ENCODE measurements at regions not wholly inside any gene's neighbourhood (a gene's known extent, or its start where the extent isn't known, plus 50 kb on each side); places are given as distances from the start of the nearest gene placed in this dataset.

DNA sequence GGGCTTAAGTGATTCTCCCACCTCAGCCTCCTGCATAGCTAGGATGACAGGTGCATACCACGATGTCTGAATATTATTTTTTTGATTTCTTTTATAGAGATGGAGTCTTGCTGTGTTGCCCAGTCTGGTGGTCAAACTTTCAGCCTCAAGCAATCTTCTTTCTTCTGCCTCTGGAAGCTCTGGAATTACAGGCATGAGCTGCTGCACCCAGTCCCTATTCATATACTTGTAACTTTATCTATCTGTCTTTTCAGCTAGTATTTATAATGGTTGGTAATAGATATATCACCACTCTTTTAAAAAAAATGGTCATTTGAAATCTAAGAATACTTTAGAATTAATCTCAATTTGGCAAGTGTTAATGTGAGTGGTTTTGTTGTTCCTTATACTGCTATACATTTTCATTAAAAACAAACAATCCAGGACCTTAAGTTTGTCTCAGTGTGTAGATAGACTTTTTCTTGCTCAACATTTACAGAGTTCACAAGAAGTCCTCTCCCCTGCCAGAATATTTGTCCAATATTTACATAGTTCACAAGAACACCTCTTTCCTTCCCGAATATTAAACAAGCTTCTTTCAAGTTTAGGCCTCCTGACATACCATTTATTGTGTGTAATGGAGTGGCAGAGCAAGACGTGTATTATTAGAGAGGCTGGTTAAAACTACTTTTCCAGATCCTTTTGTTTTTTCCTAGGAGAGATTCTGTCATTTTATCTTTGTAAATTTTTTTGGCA lies 1197.4 kb upstream of the ADGRL3 start:
- Histone ChIP-seq H3K4me3 (ENCODE audit: low read length in 3 of 3) (no peak overlapping the region), H3K9ac (ENCODE audit: low read length in 3 of 3) (no peak overlapping the region), H3K27ac (ENCODE audit: low read depth in 2 of 2, low read length in 2 of 2) (no peak overlapping the region), H3K9me3 (ENCODE audit: control insufficient read depth in 2 of 3, insufficient read depth in 1 of 3, low read length in 3 of 3) (peaks cover 0 to 1% (median 0%) of the 10 kb centered on the region in 3 donors), H3K27me3 (ENCODE audit: control insufficient read depth, insufficient read depth, low read length) (no peaks in the 10 kb centered on the region), H3K36me3 (ENCODE audit: control insufficient read depth in 2 of 3, insufficient read depth in 3 of 3, low read length in 3 of 3) (no peaks in the 10 kb centered on the region), H3K4me1 (ENCODE audit: control insufficient read depth in 2 of 3, insufficient read depth in 2 of 3, low read depth in 1 of 3, low read length in 3 of 3) (no peaks in the 10 kb centered on the region)
- no peak for FAIRE-seq
- intact Hi-C loops (cut with DNase I), result no loop called here
- no peak for DNase-seq
- no peak for TF ChIP-seq CTCF (IDR thresholded peaks at IDR 0.05; ENCODE audit: borderline replicate concordance, extremely low read depth, insufficient read depth)

GRCh38 chr4:60013464-60014184 lies 1186.5 kb upstream of the ADGRL3 start:
- Histone ChIP-seq H3K27me3 (ENCODE audit: control insufficient read depth, insufficient read depth, low read length) (no peaks in the 10 kb centered on the region), H3K36me3 (ENCODE audit: control insufficient read depth in 2 of 3, insufficient read depth in 3 of 3, low read length in 3 of 3) (no peaks in the 10 kb centered on the region), H3K27ac (ENCODE audit: low read depth in 2 of 2, low read length in 2 of 2) (no peak overlapping the region), H3K9ac (ENCODE audit: low read length in 3 of 3) (no peak overlapping the region), H3K4me1 (ENCODE audit: control insufficient read depth in 2 of 3, insufficient read depth in 2 of 3, low read depth in 1 of 3, low read length in 3 of 3) (no peaks in the 10 kb centered on the region), H3K9me3 (ENCODE audit: control insufficient read depth in 2 of 3, insufficient read depth in 1 of 3, low read length in 3 of 3) (no peaks in the 10 kb centered on the region), H3K4me3 (ENCODE audit: low read length in 3 of 3) (no peak overlapping the region)
- FAIRE-seq, result no peak
- TF ChIP-seq CTCF (IDR thresholded peaks at IDR 0.05; ENCODE audit: borderline replicate concordance, extremely low read depth, insufficient read depth), result no peak
- intact Hi-C loops (cut with DNase I), result no loop called here
- peak in 2 of 5 donors; percentile 9 to 29 for DNase-seq

- Histone ChIP-seq H3K4me3 (ENCODE audit: low read length in 3 of 3) (no peak overlapping the region), H3K36me3 (ENCODE audit: control insufficient read depth in 2 of 3, insufficient read depth in 3 of 3, low read length in 3 of 3) (no peaks in the 10 kb centered on the region), H3K9ac (ENCODE audit: low read length in 3 of 3) (no peak overlapping the region), H3K4me1 (ENCODE audit: control insufficient read depth in 2 of 3, insufficient read depth in 2 of 3, low read depth in 1 of 3, low read length in 3 of 3) (no peaks in the 10 kb centered on the region), H3K27ac (ENCODE audit: low read depth in 2 of 2, low read length in 2 of 2) (no peak overlapping the region), H3K27me3 (ENCODE audit: control insufficient read depth, insufficient read depth, low read length) (no peaks in the 10 kb centered on the region), H3K9me3 (ENCODE audit: control insufficient read depth in 2 of 3, insufficient read depth in 1 of 3, low read length in 3 of 3) (no peaks in the 10 kb centered on the region)
- DNase-seq (no peak), FAIRE-seq (no peak)
- TF ChIP-seq CTCF (IDR thresholded peaks at IDR 0.05; ENCODE audit: borderline replicate concordance, extremely low read depth, insufficient read depth), result no peak
- intact Hi-C loops (cut with DNase I), result no loop called here
These were observed 1183.2 kb upstream of the ADGRL3 start for GRCh38 chr4:60016971-60017370.
